AG09319 (cell line): ENCODE measurements at regions not wholly inside any gene's neighbourhood (a gene's known extent, or its start where the extent isn't known, plus 50 kb on each side); places are given as distances from the start of the nearest gene placed in this dataset.
"Not testable (repeated sequence)": the region's sequence is repeated elsewhere in the genome, so short reads cannot be mapped to it uniquely, and the experiment has no call there.

ENCODE experiments used
- DNase-seq: peaks from one replicate; pipeline ENCODE4 v3.0.0-alpha.2; 2010; ENCODE audit warnings: low read depth; ENCODE audit errors: extremely low read depth
- CTCF ChIP-seq: IDR thresholded peaks from 2 replicates; pipeline ENCODE4 v1.5.1; 2011; ENCODE audit warnings: low read depth, mild to moderate bottlenecking, inconsistent platforms, low read length, moderate library complexity

- TF ChIP-seq CTCF = no peak
- no peak for DNase-seq
Measured at GRCh38 chr5:8550921-8551320, 682.0 kb downstream of the MTRR start.

GRCh38 chr5:8553364-8553763 is 684.4 kb downstream of the MTRR start:
- TF ChIP-seq CTCF = no peak
- DNase-seq = no peak

- DNase-seq = no peak
- no peak for TF ChIP-seq CTCF
Measured at GRCh38 chr5:8557728-8558127, 688.8 kb downstream of the MTRR start.

- TF ChIP-seq CTCF = no peak
- no peak for DNase-seq
Measured at GRCh38 chr5:8560776-8561175, 691.8 kb downstream of the MTRR start.

- no peak for DNase-seq
- TF ChIP-seq CTCF = no peak
Measured at GRCh38 chr5:8561224-8561840, 692.4 kb downstream of the MTRR start.

GRCh38 chr5:8561854-8562253 is 692.9 kb downstream of the MTRR start:
- DNase-seq = no peak
- no peak for TF ChIP-seq CTCF

- not testable (repeated sequence) for DNase-seq
Measured at GRCh38 chr5:8563540-8563939, 694.6 kb downstream of the MTRR start.

GRCh38 chr5:8568858-8569257 is 699.9 kb downstream of the MTRR start:
- TF ChIP-seq CTCF = no peak

More at GRCh38 chr5:8568858-8569257, 699.9 kb downstream of the MTRR start:
- DNase-seq = no peak
